GM23338 (cell line): ENCODE measurements at regions not wholly inside any gene's neighbourhood (a gene's known extent, or its start where the extent isn't known, plus 50 kb on each side); places are given as distances from the start of the nearest gene placed in this dataset.

Experiments
- ATAC-seq: fragments of 200-7000 bp; cut with Tn5 transposase; 3 replicates; pipeline ENCODE4 v1.9.1; 2020
- DNase-seq: peaks from one replicate; pipeline ENCODE4 v3.0.0-alpha.2; 2015; ENCODE audit warnings: low spot score
- H2AFZ ChIP-seq: fragments of 200-600 bp; sonication (generic); 2 replicates; pipeline ENCODE4 v1.8.0; 2016; ENCODE audit warnings: antibody characterized with exemption, mild to moderate bottlenecking, moderate library complexity
- H3F3A ChIP-seq: fragments of 200-600 bp; sonication (generic); replicated peaks from 2 replicates; pipeline ENCODE4 v1.8.0; 2017; ENCODE audit warnings: antibody characterized with exemption, mixed run types, low read depth
- H3K27ac ChIP-seq: fragments of 200-600 bp; sonication (generic); 2 replicates; pipeline ENCODE4 v1.6.1; 2016; ENCODE audit warnings: low read depth
- H3K27me3 ChIP-seq: fragments of 200-600 bp; sonication (generic); 2 replicates; pipeline ENCODE4 v1.8.0; 2016; ENCODE audit warnings: mild to moderate bottlenecking, mixed run types, moderate library complexity; ENCODE audit not compliant: insufficient read depth
- H3K36me3 ChIP-seq: fragments of 200-600 bp; sonication (generic); 2 replicates; pipeline ENCODE4 v1.8.0; 2016; ENCODE audit warnings: mild to moderate bottlenecking; ENCODE audit not compliant: insufficient read depth
- H3K4me1 ChIP-seq: fragments of 200-600 bp; sonication (generic); 2 replicates; pipeline ENCODE4 v1.8.0; 2016; ENCODE audit warnings: mild to moderate bottlenecking, moderate library complexity; ENCODE audit not compliant: insufficient read depth
- H3K4me2 ChIP-seq: fragments of 200-600 bp; sonication (generic); 2 replicates; pipeline ENCODE4 v1.7.1; 2017; ENCODE audit warnings: mixed run types
- H3K4me3 ChIP-seq: fragments of 200-600 bp; sonication (generic); 2 replicates; pipeline ENCODE4 v1.6.1; 2016; ENCODE audit warnings: mixed run types
- H3K79me2 ChIP-seq: fragments of 200-600 bp; sonication (generic); replicated peaks from 2 replicates; pipeline ENCODE4 v1.8.0; 2017; ENCODE audit warnings: mild to moderate bottlenecking; ENCODE audit not compliant: insufficient read depth
- H3K9me2 ChIP-seq: fragments of 200-600 bp; sonication (generic); 2 replicates; pipeline ENCODE4 v1.8.0; 2017; ENCODE audit not compliant: insufficient read depth
- H4K20me1 ChIP-seq: fragments of 200-600 bp; sonication (generic); replicated peaks from 2 replicates; pipeline ENCODE4 v1.8.0; 2017; ENCODE audit warnings: mild to moderate bottlenecking; ENCODE audit not compliant: insufficient read depth
- H3K27ac Mint-ChIP-seq: 2 replicates; pipeline ENCODE4 v1.8.0; 2020; ENCODE audit warnings: inconsistent platforms, mild to moderate bottlenecking, moderate library complexity, mixed read lengths
- H3K27me3 Mint-ChIP-seq: 3 replicates; pipeline ENCODE4 v1.8.0; 2022; ENCODE audit warnings: low read depth, mild to moderate bottlenecking, moderate library complexity, mixed read lengths, inconsistent platforms; ENCODE audit not compliant: insufficient read depth, poor library complexity
- H3K36me3 Mint-ChIP-seq: 3 replicates; pipeline ENCODE4 v1.8.0; 2021; ENCODE audit warnings: low read depth, mild to moderate bottlenecking, inconsistent platforms, moderate library complexity, mixed read lengths
- H3K4me1 Mint-ChIP-seq: 3 replicates; pipeline ENCODE4 v1.8.0; 2020; ENCODE audit warnings: mild to moderate bottlenecking, inconsistent platforms, mixed read lengths
- H3K4me3 Mint-ChIP-seq: 3 replicates; pipeline ENCODE4 v1.8.0; 2021; ENCODE audit warnings: moderate library complexity, mild to moderate bottlenecking, inconsistent platforms, mixed read lengths
- H3K9me3 Mint-ChIP-seq: 3 replicates; pipeline ENCODE4 v1.8.0; 2020; ENCODE audit warnings: moderate library complexity, mild to moderate bottlenecking, inconsistent platforms, mixed read lengths
- CREB1 ChIP-seq: fragments of 250-450 bp; sonication (Bioruptor Pico); IDR thresholded peaks from 2 replicates; pipeline ENCODE4 v1.5.0; 2020; ENCODE audit warnings: low read depth, mild to moderate bottlenecking, moderate library complexity
- CTCF ChIP-seq, 2 experiments: fragments of 200-600 bp in 1 of 2; sonication (generic) in 1 of 2; conservative IDR thresholded peaks; 2 replicates each; pipeline versions ENCODE4 v1.5.1 to v1.6.1; 2016 to 2017; ENCODE audit warnings: antibody characterized with exemption in 2 of 2, low read depth in 2 of 2, mild to moderate bottlenecking in 2 of 2, moderate library complexity in 1 of 2
- ETS1 ChIP-seq: IDR thresholded peaks from 2 replicates; pipeline ENCODE4 v1.6.1; 2016; ENCODE audit warnings: antibody characterized with exemption
- EZH2 ChIP-seq: fragments of 200-600 bp; sonication (generic); IDR thresholded peaks from one replicate; pipeline ENCODE4 v1.8.0; 2017; ENCODE audit warnings: antibody characterized with exemption, mild to moderate bottlenecking, low read depth; ENCODE audit not compliant: unreplicated experiment
- EZH2phosphoT487 ChIP-seq: fragments of 200-600 bp; sonication (generic); IDR thresholded peaks from one replicate; pipeline ENCODE4 v1.8.1; 2018; ENCODE audit warnings: antibody characterized with exemption; ENCODE audit not compliant: unreplicated experiment
- JUNB ChIP-seq: IDR thresholded peaks from one replicate; pipeline ENCODE4 v1.6.1; 2016; ENCODE audit warnings: antibody characterized with exemption; ENCODE audit not compliant: unreplicated experiment
- NANOG ChIP-seq: IDR thresholded peaks from 2 replicates; pipeline ENCODE4 v1.6.1; 2016; ENCODE audit warnings: antibody characterized with exemption, borderline replicate concordance
- POLR2AphosphoS5 ChIP-seq: IDR thresholded peaks from 2 replicates; pipeline ENCODE4 v1.6.1; 2016; ENCODE audit warnings: antibody characterized with exemption, low read depth
- STAT1 ChIP-seq: IDR thresholded peaks from one replicate; pipeline ENCODE4 v1.6.1; 2016; ENCODE audit warnings: antibody characterized with exemption; ENCODE audit not compliant: unreplicated experiment
- ZNF114 ChIP-seq: fragments of 250-450 bp; sonication (Bioruptor Pico); IDR thresholded peaks from 2 replicates; pipeline ENCODE4 v1.5.0; 2020; ENCODE audit warnings: mild to moderate bottlenecking, moderate library complexity
- ZNF331 ChIP-seq: fragments of 250-450 bp; sonication (Bioruptor Pico); IDR thresholded peaks from 2 replicates; pipeline ENCODE4 v1.5.0; 2020; ENCODE audit warnings: low read depth, mild to moderate bottlenecking, moderate library complexity
- ZNF462 ChIP-seq: fragments of 250-450 bp; sonication (Bioruptor Pico); IDR thresholded peaks from 2 replicates; pipeline ENCODE4 v1.5.0; 2020; ENCODE audit warnings: mild to moderate bottlenecking, moderate library complexity

- no peak for TF ChIP-seq ETS1
- no peak for TF ChIP-seq EZH2
- no peak for TF ChIP-seq POLR2AphosphoS5
- no peak for TF ChIP-seq ZNF331 (CRISPR knock-in tag)
- TF ChIP-seq JUNB = no peak
- no peak for TF ChIP-seq ZNF114 (CRISPR knock-in tag)
Measured at GRCh38 chr3:164679245-164679644, 399.1 kb downstream of the SI start (continued).

GRCh38 chr3:164677317-164677716, 401.0 kb downstream of the SI start:
- TF ChIP-seq ZNF114 (CRISPR knock-in tag) = no peak
- no peak for TF ChIP-seq JUNB
- no peak for TF ChIP-seq NANOG
- TF ChIP-seq EZH2phosphoT487 = no peak
- no peak for TF ChIP-seq ZNF462 (CRISPR knock-in tag)
- no peak for TF ChIP-seq ZNF331 (CRISPR knock-in tag)
- no peak for TF ChIP-seq POLR2AphosphoS5
- no peak for TF ChIP-seq CREB1 (CRISPR knock-in tag)
- TF ChIP-seq CTCF (conservative IDR thresholded peaks at IDR 0.05; ENCODE audit: low read depth in 2 of 2) = no peak
- TF ChIP-seq ETS1 = no peak
- no peak for TF ChIP-seq EZH2
- TF ChIP-seq STAT1 = no peak
- H3K27ac Mint-ChIP-seq = no peak overlapping the region
- Histone ChIP-seq H3F3A (no peaks in the 10 kb centered on the region), H3K4me2 (no peak overlapping the region), H4K20me1 (no peaks in the 10 kb centered on the region), H3K27me3 (no peaks in the 10 kb centered on the region), H2AFZ (no peak overlapping the region), H3K4me3 (no peak overlapping the region), H3K36me3 (no peaks in the 10 kb centered on the region), H3K4me1 (no peaks in the 10 kb centered on the region), H3K79me2 (no peaks in the 10 kb centered on the region), H3K9me2 (no peaks in the 10 kb centered on the region), H3K27ac (no peak overlapping the region)
- H3K36me3 Mint-ChIP-seq = no peaks in the 10 kb centered on the region
- ATAC-seq (no peak), DNase-seq (no peak)
- H3K9me3 Mint-ChIP-seq = no peaks in the 10 kb centered on the region
- no peaks in the 10 kb centered on the region for H3K27me3 Mint-ChIP-seq
- H3K4me3 Mint-ChIP-seq = no peak overlapping the region
- no peaks in the 10 kb centered on the region for H3K4me1 Mint-ChIP-seq
